ENCODE measurements at regions not wholly inside any gene's neighbourhood (a gene's known extent, or its start where the extent isn't known, plus 50 kb on each side); places are given as distances from the start of the nearest gene placed in this dataset.

DNA sequence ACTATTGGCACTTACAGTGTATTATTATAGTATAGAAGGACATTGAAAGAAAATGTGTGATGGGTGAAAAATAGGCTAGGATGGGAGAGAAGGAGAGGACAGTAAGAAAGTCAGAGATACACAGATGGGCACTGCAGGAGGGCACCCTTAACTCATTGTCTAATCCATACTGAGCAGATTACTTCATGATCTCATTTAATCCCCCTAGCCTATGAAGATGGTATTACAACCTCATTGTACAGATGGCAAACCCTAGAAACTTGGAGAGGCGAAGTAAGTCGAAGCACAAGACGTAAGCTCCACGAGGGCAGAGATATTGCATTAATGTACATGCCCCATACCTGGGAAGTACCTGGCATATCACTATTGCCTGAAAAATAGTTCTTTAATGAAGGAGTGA, 346.9 kb upstream of the DAB1 start:
- ChIA-PET POLR2A (interaction anchor here (0.5 to 0.6 kb wide), 2 partner anchors 8 to 47 kb away, joined by 3 read pairs; no protein-coding TSS in a partner anchor), CTCF (ENCODE audit: low intra/inter-chr PET ratio) (no interaction called here)
- 0% methylated on average over 4 of the region's 4 CpGs for WGBS (ENCODE audit: insufficient coverage, low coverage, missing lambda C conversion rate)
- no peaks in the 10 kb centered on the region for H3K9me3 ChIP-seq (replicated peaks; ENCODE audit: control insufficient read depth, insufficient read depth, low read depth, low read length)
- no peak overlapping the region for H3K4me3 ChIP-seq
- no peaks in the 10 kb centered on the region for H4K20me1 ChIP-seq (replicated peaks; ENCODE audit: control insufficient read depth, insufficient read depth, low read length)
- no peak for ATAC-seq
- H2AFZ ChIP-seq (ENCODE audit: low read depth, low read length), result no peak overlapping the region
- no TSS peak for BruUV-seq (replicated peaks)
- in situ Hi-C loops (cut with MboI), result no loop called here
- intact Hi-C loops (cut with micrococcal nuclease), result no loop called here
- H3K79me2 ChIP-seq (ENCODE audit: control insufficient read depth, insufficient read depth, low read length), result no peaks in the 10 kb centered on the region
- FAIRE-seq, result no peak
- TF ChIP-seq NBN (IDR thresholded peaks at IDR 0.05; ENCODE audit: low read depth) (no peak), HCFC1 (IDR thresholded peaks at IDR 0.05; ENCODE audit: low read depth, low read length) (no peak), RHOXF2B (CRISPR knock-in tag; conservative IDR thresholded peaks at IDR 0.05) (no peak), ZSCAN29 (IDR thresholded peaks at IDR 0.05) (no peak)
- TF ChIP-seq, protein P1, sequence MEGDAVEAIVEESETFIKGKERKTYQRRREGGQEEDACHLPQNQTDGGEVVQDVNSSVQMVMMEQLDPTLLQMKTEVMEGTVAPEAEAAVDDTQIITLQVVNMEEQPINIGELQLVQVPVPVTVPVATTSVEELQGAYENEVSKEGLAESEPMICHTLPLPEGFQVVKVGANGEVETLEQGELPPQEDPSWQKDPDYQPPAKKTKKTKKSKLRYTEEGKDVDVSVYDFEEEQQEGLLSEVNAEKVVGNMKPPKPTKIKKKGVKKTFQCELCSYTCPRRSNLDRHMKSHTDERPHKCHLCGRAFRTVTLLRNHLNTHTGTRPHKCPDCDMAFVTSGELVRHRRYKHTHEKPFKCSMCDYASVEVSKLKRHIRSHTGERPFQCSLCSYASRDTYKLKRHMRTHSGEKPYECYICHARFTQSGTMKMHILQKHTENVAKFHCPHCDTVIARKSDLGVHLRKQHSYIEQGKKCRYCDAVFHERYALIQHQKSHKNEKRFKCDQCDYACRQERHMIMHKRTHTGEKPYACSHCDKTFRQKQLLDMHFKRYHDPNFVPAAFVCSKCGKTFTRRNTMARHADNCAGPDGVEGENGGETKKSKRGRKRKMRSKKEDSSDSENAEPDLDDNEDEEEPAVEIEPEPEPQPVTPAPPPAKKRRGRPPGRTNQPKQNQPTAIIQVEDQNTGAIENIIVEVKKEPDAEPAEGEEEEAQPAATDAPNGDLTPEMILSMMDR (IDR thresholded peaks at IDR 0.05 in 2 of 3, conservative IDR thresholded peaks at IDR 0.05 in 1 of 3; ENCODE audit: insufficient read depth in 2 of 3, low read depth in 1 of 3, low read length in 3 of 3), result peak in 1 of 3 experiments; percentile 18; a peak in 1 of 6 replicates
- H3K36me3 ChIP-seq (ENCODE audit: control insufficient read depth, insufficient read depth, low read length), result no peaks in the 10 kb centered on the region
- H3K9me1 ChIP-seq (ENCODE audit: control insufficient read depth, insufficient read depth, low read length), result no peaks in the 10 kb centered on the region
- no peak overlapping the region for H3K27ac ChIP-seq (ENCODE audit: extremely low read depth, low read depth, low read length)
- H3K4me1 ChIP-seq (replicated peaks in 1 of 2; ENCODE audit: control insufficient read depth in 2 of 2, insufficient read depth in 2 of 2, low read length in 2 of 2), result no peaks in the 10 kb centered on the region
- peak in 3 of 4 experiments; percentile 6 to 11 (median 9) for DNase-seq (ENCODE audit: extremely low read depth in 1 of 4, low spot score in 3 of 4)
- H3K4me2 ChIP-seq (ENCODE audit: insufficient read depth, low read length), result no peak overlapping the region
- no peak overlapping the region for H3K9ac ChIP-seq (ENCODE audit: insufficient read depth in 1 of 2, low read depth in 2 of 2, low read length in 2 of 2)
- H3K27me3 ChIP-seq (ENCODE audit: control insufficient read depth in 2 of 2, insufficient read depth in 2 of 2, low read length in 2 of 2), result no peaks in the 10 kb centered on the region

- H3K36me3 ChIP-seq (ENCODE audit: control insufficient read depth, insufficient read depth, low read length), result no peaks in the 10 kb centered on the region
- no peak overlapping the region for H3K4me3 ChIP-seq
- in situ Hi-C loops (cut with MboI), result no loop called here
- no peaks in the 10 kb centered on the region for H3K9me1 ChIP-seq (ENCODE audit: control insufficient read depth, insufficient read depth, low read length)
- H4K20me1 ChIP-seq (replicated peaks; ENCODE audit: control insufficient read depth, insufficient read depth, low read length), result no peaks in the 10 kb centered on the region
- ChIA-PET POLR2A (interaction anchor here (0.5 kb wide), 1 partner anchor 48 kb away, joined by 3 read pairs; no protein-coding TSS in a partner anchor), CTCF (ENCODE audit: low intra/inter-chr PET ratio) (no interaction called here)
- ATAC-seq, result no peak
- no peak for DNase-seq (ENCODE audit: extremely low read depth in 1 of 4, low spot score in 3 of 4)
- intact Hi-C loops (cut with micrococcal nuclease), result no loop called here
- no peak overlapping the region for H2AFZ ChIP-seq (ENCODE audit: low read depth, low read length)
- H3K9ac ChIP-seq (ENCODE audit: insufficient read depth in 1 of 2, low read depth in 2 of 2, low read length in 2 of 2), result no peak overlapping the region
- WGBS (ENCODE audit: insufficient coverage, low coverage, missing lambda C conversion rate), result 0% methylated on average over 1 of the region's 1 CpG
- FAIRE-seq, result no peak
- BruUV-seq (replicated peaks), result no TSS peak
- no peaks in the 10 kb centered on the region for H3K9me3 ChIP-seq (replicated peaks; ENCODE audit: control insufficient read depth, insufficient read depth, low read depth, low read length)
- no peaks in the 10 kb centered on the region for H3K27me3 ChIP-seq (ENCODE audit: control insufficient read depth in 2 of 2, insufficient read depth in 2 of 2, low read length in 2 of 2)
- no peak overlapping the region for H3K4me2 ChIP-seq (ENCODE audit: insufficient read depth, low read length)
- H3K79me2 ChIP-seq (ENCODE audit: control insufficient read depth, insufficient read depth, low read length), result no peaks in the 10 kb centered on the region
- H3K27ac ChIP-seq (ENCODE audit: extremely low read depth, low read depth, low read length), result no peak overlapping the region
- no peaks in the 10 kb centered on the region for H3K4me1 ChIP-seq (replicated peaks in 1 of 2; ENCODE audit: control insufficient read depth in 2 of 2, insufficient read depth in 2 of 2, low read length in 2 of 2)
- TF ChIP-seq CCNT2 (IDR thresholded peaks at IDR 0.05; ENCODE audit: borderline replicate concordance, extremely low read depth, insufficient read length, low read depth, low read length) (no peak), EHMT2 (IDR thresholded peaks at IDR 0.05) (no peak), TARDBP (IDR thresholded peaks at IDR 0.05) (no peak), CREB5 (CRISPR knock-in tag; IDR thresholded peaks at IDR 0.05) (no peak), SMARCC2 (IDR thresholded peaks at IDR 0.05; ENCODE audit: low read depth) (no peak), ZBTB7A (IDR thresholded peaks at IDR 0.05; ENCODE audit: borderline replicate concordance, control insufficient read depth, low read depth, low read length) (no peak), FOXM1 (IDR thresholded peaks at IDR 0.05; ENCODE audit: low read depth) (no peak), FOXM1 (CRISPR knock-in tag; IDR thresholded peaks at IDR 0.05; ENCODE audit: low read depth) (no peak), SIX5 (IDR thresholded peaks at IDR 0.05; ENCODE audit: borderline replicate concordance in 1 of 2, insufficient read depth in 1 of 2, low read depth in 1 of 2, low read length in 2 of 2) (no peak), TRIM24 (IDR thresholded peaks at IDR 0.05) (no peak)
Observed at GRCh38 chr1:57770236-57770635, 346.4 kb upstream of the DAB1 start.

Data from K562 (cell line).